HFFc6 (cell line): ENCODE measurements at regions not wholly inside any gene's neighbourhood (a gene's known extent, or its start where the extent isn't known, plus 50 kb on each side); places are given as distances from the start of the nearest gene placed in this dataset.

Source experiments
- DNase-seq: peaks from one replicate; pipeline ENCODE4 v3.0.0-alpha.2; 2018
- H3K27ac Mint-ChIP-seq: 2 replicates; pipeline ENCODE4 v1.8.0; 2020; ENCODE audit warnings: mild to moderate bottlenecking, mixed read lengths
- H3K27me3 Mint-ChIP-seq: 2 replicates; pipeline ENCODE4 v1.8.0; 2021; ENCODE audit warnings: mild to moderate bottlenecking, moderate library complexity, mixed read lengths; ENCODE audit not compliant: insufficient read depth
- H3K36me3 Mint-ChIP-seq: 2 replicates; pipeline ENCODE4 v1.8.0; 2021; ENCODE audit warnings: low read depth, mixed read lengths
- H3K4me1 Mint-ChIP-seq: 2 replicates; pipeline ENCODE4 v1.8.0; 2020; ENCODE audit warnings: low read depth, mixed read lengths
- H3K4me3 Mint-ChIP-seq: 2 replicates; pipeline ENCODE4 v1.8.0; 2020; ENCODE audit warnings: mild to moderate bottlenecking, moderate library complexity, mixed read lengths
- H3K9me3 Mint-ChIP-seq: 2 replicates; pipeline ENCODE4 v1.8.0; 2020; ENCODE audit warnings: mild to moderate bottlenecking, mixed read lengths
- CTCF ChIP-seq: fragments of 200-600 bp; sonication (generic); IDR thresholded peaks from 2 replicates; pipeline ENCODE4 v1.5.0; 2021; ENCODE audit warnings: antibody characterized with exemption, mild to moderate bottlenecking

GRCh38 chr2:16260041-16260830 is 319.9 kb downstream of the MYCN start:
- Mint-ChIP-seq H3K36me3 (no peaks in the 10 kb centered on the region), H3K9me3 (peaks cover 48% of the 10 kb centered on the region), H3K27ac (no peak overlapping the region), H3K4me3 (no peak overlapping the region), H3K4me1 (no peaks in the 10 kb centered on the region), H3K27me3 (no peaks in the 10 kb centered on the region)
- no peak for DNase-seq
- TF ChIP-seq CTCF = no peak

GRCh38 chr2:16259010-16259409 is 318.7 kb downstream of the MYCN start:
- Mint-ChIP-seq H3K4me1 (no peaks in the 10 kb centered on the region), H3K4me3 (no peak overlapping the region), H3K9me3 (peaks cover 60% of the 10 kb centered on the region), H3K36me3 (no peaks in the 10 kb centered on the region), H3K27me3 (no peaks in the 10 kb centered on the region), H3K27ac (no peak overlapping the region)
- DNase-seq = no peak
- TF ChIP-seq CTCF = no peak

GRCh38 chr2:16258350-16258749 is 318.0 kb downstream of the MYCN start:
- Mint-ChIP-seq H3K27ac (no peak overlapping the region), H3K4me1 (no peaks in the 10 kb centered on the region), H3K27me3 (no peaks in the 10 kb centered on the region), H3K9me3 (peaks cover 64% of the 10 kb centered on the region), H3K36me3 (no peaks in the 10 kb centered on the region), H3K4me3 (no peak overlapping the region)
- no peak for DNase-seq
- no peak for TF ChIP-seq CTCF

GRCh38 chr2:16257322-16258028 is 317.1 kb downstream of the MYCN start:
- no peak for DNase-seq
- no peak overlapping the region for H3K27ac Mint-ChIP-seq
- H3K27me3 Mint-ChIP-seq = no peaks in the 10 kb centered on the region
- no peaks in the 10 kb centered on the region for H3K4me1 Mint-ChIP-seq
- no peak for TF ChIP-seq CTCF
- no peak overlapping the region for H3K4me3 Mint-ChIP-seq
- no peaks in the 10 kb centered on the region for H3K36me3 Mint-ChIP-seq
- peaks cover 63% of the 10 kb centered on the region for H3K9me3 Mint-ChIP-seq

GRCh38 chr2:16256601-16257321 is 316.4 kb downstream of the MYCN start:
- no peak for TF ChIP-seq CTCF
- H3K36me3 Mint-ChIP-seq = no peaks in the 10 kb centered on the region
- H3K4me1 Mint-ChIP-seq = no peaks in the 10 kb centered on the region
- H3K27ac Mint-ChIP-seq = no peak overlapping the region
- H3K4me3 Mint-ChIP-seq = no peak overlapping the region
- DNase-seq = no peak
- H3K27me3 Mint-ChIP-seq = no peaks in the 10 kb centered on the region
- H3K9me3 Mint-ChIP-seq = peaks cover 57% of the 10 kb centered on the region
